ENCODE measurements at regions not wholly inside any gene's neighbourhood (a gene's known extent, or its start where the extent isn't known, plus 50 kb on each side); places are given as distances from the start of the nearest gene placed in this dataset.
A peak's percentile ranks its signal among the peaks of the same experiment; 100 is the strongest.

DNA sequence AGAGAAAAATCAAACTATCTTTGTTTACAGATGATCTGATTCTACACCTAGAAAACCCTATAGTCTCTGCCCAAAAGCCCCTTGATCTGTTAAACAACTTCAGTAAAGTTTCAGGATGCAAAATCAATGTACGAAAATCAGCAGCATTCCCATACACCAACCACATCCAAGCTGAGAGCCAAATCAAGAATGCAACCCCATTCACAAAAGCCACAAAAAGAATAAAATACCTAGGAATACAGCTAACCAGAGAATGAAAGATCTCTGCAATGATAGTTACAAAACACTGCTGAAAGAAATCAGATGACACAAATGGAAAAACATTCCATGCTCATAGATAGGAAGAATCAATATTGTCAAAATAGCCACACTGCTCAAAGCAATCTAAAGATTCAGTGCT lies 265.7 kb downstream of the AEBP2 start:
- DNase-seq: no peak
- H3K36me3 ChIP-seq: no peaks in the 10 kb centered on the region
- no peak overlapping the region for H3K27ac ChIP-seq
- H3K4me1 ChIP-seq: no peaks in the 10 kb centered on the region
- no peak overlapping the region for H3K4me3 ChIP-seq
- H3K9me3 ChIP-seq (replicated peaks): no peaks in the 10 kb centered on the region
- H3K27me3 ChIP-seq: no peaks in the 10 kb centered on the region

DNA sequence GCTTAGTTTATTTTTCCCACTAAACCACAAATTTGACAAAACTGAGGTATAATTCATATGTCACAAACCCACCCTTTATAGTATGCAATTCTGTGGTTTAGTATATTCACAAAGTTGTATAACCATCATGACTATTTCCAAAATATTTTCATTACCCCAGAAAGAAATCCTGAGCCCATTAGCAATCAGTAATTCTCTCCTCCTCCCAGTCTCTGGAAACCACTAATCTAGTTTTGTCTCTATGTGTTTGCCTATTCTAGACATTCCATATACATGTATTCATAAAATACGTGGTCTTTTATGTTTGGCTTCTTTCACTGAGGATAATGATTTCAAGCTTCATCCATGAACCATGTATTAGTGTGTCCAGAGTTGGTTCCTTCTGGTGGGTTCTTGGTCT lies 267.6 kb downstream of the AEBP2 start:
- Histone ChIP-seq H3K27me3 (no peaks in the 10 kb centered on the region), H3K36me3 (no peaks in the 10 kb centered on the region), H3K4me3 (no peak overlapping the region), H3K27ac (no peak overlapping the region), H3K4me1 (no peaks in the 10 kb centered on the region), H3K9me3 (replicated peaks) (no peaks in the 10 kb centered on the region)
- DNase-seq: no peak

DNA sequence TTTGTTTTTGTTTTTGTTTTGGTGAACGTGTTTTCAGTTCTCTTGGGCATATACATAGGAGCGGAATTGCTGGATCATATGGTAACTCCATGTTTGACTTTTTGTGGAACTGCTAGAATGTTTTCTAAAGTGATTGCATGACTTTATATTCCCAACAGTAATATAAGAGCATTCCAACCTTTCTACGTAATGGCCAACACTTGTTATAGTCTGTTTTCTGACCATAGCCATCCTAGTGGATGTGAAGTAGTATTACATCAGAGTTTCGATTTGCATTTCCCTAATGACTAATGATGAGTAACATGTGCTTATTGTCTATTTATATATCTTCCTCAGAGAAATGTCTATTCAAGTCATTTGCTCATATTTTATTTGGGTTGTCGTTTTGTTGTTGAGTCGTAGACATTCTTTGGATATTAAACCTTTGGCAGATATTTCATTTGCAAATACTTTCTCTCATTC lies 268.7 kb downstream of the AEBP2 start:
- H3K4me1 ChIP-seq: no peaks in the 10 kb centered on the region
- H3K27me3 ChIP-seq: no peaks in the 10 kb centered on the region
- no peaks in the 10 kb centered on the region for H3K36me3 ChIP-seq
- H3K9me3 ChIP-seq (replicated peaks): no peaks in the 10 kb centered on the region
- peak in 1 of 2 experiments; percentile 4 for DNase-seq
- H3K4me3 ChIP-seq: no peak overlapping the region
- H3K27ac ChIP-seq: no peak overlapping the region

DNA sequence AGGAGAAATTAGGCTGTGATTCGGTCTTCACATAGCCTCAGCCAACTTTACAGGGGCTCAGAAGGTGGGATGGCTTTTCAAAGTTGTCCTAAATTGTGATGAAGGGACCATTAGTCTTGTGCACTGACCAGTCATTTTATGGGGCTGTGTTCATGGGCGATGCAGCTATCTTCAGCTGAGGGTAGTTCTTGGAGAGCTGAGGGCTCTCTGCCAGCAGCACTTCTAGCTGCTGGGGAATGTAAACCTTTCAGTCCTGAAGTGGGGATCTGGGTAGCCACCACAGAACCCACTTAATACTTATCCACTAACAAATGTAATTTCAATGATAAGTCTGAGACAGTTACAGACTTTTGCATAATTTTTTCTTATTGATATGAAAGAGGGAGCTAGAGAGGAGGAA lies 270.6 kb downstream of the AEBP2 start:
- Histone ChIP-seq H3K4me1 (no peaks in the 10 kb centered on the region), H3K9me3 (replicated peaks) (no peaks in the 10 kb centered on the region), H3K4me3 (no peak overlapping the region), H3K27ac (no peak overlapping the region), H3K27me3 (no peaks in the 10 kb centered on the region), H3K36me3 (no peaks in the 10 kb centered on the region)
- DNase-seq: no peak

DNA sequence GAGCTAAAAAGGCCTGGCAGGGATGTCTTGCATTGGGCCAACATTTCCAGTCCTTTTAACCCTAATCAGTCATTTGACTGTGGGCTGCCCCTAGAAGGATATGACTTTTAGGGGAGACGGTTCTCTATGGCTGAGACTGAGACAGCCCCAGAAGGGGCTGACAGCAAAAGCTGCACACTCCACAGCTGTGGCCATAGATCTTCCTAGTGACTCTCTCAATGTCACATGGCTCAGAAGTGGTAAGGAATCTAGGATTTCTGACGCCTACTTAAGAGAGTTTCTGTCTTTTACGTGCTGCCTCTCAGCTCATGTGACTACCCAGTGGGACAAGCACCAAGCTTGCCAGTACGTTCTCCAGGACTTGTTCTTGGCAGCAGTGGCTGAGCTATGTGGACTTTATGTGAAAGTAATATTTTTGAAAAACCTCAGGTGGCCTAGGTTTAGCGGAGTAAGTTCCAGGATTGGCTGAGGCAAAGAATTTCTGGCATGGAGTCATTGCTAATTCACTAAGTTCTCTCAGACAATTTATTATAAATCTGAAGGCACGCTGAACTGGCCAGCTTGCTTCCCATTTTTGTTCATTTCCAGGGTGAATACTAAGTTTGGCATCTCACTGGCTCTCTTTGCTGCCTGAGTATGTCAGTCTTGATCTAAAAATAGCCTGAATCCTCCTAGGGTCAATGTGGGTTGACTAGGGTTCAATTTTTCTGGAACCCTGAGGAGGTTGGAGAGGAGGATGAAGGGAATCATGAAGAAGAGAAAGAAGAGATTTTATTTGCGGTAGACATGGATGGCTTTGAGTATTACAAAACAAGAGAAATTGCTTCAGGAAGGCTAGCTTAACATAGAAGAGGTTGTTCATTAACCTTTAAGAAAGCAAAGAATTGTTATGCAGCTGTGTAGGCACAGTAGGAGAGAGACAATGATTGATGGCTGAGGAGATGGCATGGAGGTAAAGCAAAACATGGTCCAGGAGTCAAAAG lies 271.8 kb downstream of the AEBP2 start:
- Histone ChIP-seq H3K4me3 (no peak overlapping the region), H3K9me3 (replicated peaks) (no peaks in the 10 kb centered on the region), H3K4me1 (no peaks in the 10 kb centered on the region), H3K36me3 (no peaks in the 10 kb centered on the region), H3K27ac (no peak overlapping the region), H3K27me3 (no peaks in the 10 kb centered on the region)
- DNase-seq: peak in 1 of 2 experiments; percentile 5

DNA sequence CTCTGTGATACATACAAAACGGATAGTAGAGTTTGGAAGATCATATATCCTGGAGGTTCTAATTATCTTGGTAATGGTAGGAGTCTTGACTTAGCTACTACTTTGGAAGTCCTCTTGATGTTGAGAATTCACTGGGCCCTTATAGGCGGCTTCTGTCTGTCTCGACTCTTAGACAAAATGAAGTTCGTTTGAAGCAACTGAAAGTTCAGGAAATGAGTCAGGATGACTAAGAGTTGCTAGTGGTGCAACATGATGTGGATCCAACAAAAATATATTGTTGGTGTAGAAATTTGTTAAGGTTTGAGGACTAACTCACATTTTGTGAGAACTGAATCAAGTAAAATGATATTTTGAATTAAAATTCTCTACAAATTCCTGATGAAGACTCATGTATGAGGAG lies 272.7 kb downstream of the AEBP2 start:
- Histone ChIP-seq H3K27me3 (no peaks in the 10 kb centered on the region), H3K9me3 (replicated peaks) (no peaks in the 10 kb centered on the region), H3K27ac (no peak overlapping the region), H3K4me1 (no peaks in the 10 kb centered on the region), H3K4me3 (no peak overlapping the region), H3K36me3 (no peaks in the 10 kb centered on the region)
- no peak for DNase-seq

DNA sequence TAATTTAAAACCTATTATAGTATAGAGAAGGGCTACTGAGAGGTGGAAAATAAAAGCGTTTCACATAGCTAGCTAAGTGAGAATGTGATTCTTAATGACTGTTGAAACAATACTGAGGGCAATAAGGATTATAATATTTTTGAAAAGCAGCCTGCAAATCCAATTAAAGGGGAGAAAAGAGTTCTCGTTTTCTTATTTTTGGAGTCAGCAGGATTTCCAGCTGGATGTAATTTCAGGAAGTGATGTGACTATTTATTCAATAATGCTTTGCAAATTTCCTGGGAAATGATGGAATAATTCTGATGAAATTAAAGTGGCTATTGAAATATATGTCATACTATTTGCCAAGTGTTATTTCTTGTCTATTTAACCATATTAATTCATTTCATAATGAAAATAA lies 279.1 kb downstream of the AEBP2 start:
- H3K9me3 ChIP-seq (replicated peaks): no peaks in the 10 kb centered on the region
- H3K4me3 ChIP-seq: no peak overlapping the region
- H3K4me1 ChIP-seq: no peaks in the 10 kb centered on the region
- no peaks in the 10 kb centered on the region for H3K36me3 ChIP-seq
- no peaks in the 10 kb centered on the region for H3K27me3 ChIP-seq
- no peak overlapping the region for H3K27ac ChIP-seq
- DNase-seq: no peak

DNA sequence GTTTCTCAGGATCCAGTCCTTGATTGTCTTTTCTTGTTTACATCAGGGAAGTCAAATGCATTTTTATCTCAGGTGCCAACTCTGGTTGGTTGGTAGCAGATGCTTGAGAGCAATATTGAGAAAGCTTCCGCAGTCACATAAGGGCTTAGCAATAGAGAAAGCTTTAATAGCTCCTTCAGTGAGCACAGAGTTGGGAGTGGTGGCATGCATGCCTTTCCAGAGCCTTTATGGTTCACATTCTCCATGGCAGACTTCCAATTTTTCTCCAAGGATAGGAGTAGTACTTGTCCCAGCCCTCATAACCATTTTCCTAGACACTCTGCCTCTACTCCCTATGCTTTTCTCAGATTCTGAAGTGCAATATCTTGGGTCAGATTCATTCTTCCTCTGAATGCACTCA lies 280.4 kb downstream of the AEBP2 start:
- no peak overlapping the region for H3K27ac ChIP-seq
- no peaks in the 10 kb centered on the region for H3K4me1 ChIP-seq
- H3K9me3 ChIP-seq (replicated peaks): no peaks in the 10 kb centered on the region
- no peak overlapping the region for H3K4me3 ChIP-seq
- no peaks in the 10 kb centered on the region for H3K27me3 ChIP-seq
- DNase-seq: no peak
- no peaks in the 10 kb centered on the region for H3K36me3 ChIP-seq

DNA sequence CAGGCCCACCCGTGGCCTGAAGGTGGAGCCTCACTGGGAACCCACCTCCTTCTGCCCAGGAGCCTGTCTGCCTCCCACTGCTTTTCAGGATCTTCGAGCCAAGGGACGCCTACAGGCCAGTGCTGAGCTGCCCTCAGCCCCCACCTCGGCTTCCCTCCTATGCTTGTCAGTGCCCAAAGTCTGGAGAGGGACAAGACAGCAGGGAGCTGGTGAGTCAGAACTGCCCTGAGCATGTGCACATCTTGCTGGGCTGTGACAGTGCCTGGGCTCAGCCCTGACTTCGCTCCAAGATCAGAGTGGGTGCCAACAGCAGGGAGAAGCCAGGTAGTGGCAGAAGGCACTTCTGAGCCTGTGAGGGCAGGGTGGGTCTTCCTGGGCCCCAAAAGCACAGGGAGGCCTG lies 286.8 kb downstream of the AEBP2 start:
- DNase-seq: no peak
- Histone ChIP-seq H3K36me3 (no peaks in the 10 kb centered on the region), H3K27ac (no peak overlapping the region), H3K4me3 (no peak overlapping the region), H3K4me1 (no peaks in the 10 kb centered on the region), H3K9me3 (replicated peaks) (no peaks in the 10 kb centered on the region), H3K27me3 (no peaks in the 10 kb centered on the region)

DNA sequence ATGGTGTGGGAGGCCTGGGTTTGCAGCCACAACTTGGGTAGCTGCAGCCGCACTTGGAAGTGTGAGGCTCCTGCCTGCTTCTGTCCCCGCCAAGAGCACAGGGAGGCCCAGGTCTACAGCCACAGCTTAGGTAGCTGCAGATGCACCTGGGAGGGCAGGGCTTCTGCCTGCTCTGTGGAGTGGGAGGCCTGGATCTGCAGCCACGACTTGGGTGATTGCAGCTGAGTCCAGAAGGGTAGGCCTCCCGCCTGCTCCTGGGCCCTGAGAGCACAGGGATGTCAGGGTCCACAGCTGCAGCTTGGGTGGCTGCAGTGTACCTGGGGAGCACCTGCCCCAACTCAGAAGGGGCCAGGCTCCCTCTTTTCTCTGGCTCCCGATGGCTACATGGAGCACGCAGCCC lies 287.3 kb downstream of the AEBP2 start:
- Histone ChIP-seq H3K4me3 (no peak overlapping the region), H3K36me3 (no peaks in the 10 kb centered on the region), H3K27ac (no peak overlapping the region), H3K4me1 (no peaks in the 10 kb centered on the region), H3K27me3 (no peaks in the 10 kb centered on the region), H3K9me3 (replicated peaks) (no peaks in the 10 kb centered on the region)
- DNase-seq: no peak

DNA sequence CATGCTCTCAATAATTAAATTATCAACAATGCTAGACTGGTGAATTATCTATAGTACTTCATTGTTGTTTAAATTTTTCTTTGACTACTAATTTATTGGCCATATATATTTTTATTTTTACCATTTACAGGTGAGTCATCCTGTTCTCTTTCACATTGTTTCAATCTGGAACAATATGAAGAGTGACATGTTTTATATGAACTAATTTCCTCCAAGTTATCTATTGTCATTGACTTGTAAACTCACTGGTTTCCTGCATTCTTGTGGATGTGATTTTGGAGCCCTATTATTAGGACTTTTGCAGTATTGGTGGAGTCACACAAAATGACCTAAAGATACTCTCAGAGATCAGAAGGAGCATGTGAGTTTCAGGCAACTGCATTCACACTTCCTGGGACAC lies 297.7 kb downstream of the AEBP2 start:
- no peaks in the 10 kb centered on the region for H3K36me3 ChIP-seq
- no peak overlapping the region for H3K27ac ChIP-seq

DNA sequence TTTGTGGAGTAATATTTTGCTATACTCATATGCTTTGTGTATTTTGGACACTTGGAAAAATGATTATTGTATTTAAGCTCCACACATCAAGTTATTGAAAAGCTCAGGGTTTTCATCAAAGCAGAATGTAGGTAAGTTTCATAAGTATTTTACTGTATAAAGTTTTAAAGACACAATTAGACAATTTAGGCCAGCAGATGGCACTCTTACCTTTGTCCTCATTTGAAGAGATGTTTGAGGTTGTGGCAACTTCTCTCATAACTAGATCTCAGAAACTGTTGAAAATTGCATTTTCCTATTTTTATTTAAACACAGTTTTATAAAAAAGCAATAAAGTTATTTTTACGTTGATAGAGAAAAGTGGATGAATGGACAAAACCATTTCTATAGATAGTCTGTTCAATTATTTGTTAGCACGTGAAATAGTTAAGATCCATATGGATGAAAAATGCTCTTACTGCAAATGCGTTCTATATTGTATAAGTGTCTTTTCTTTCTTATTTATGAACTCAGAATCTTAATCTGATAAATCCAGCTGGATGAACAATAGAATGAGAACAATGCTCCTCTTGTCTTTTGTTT lies 300.0 kb downstream of the AEBP2 start:
- H3K36me3 ChIP-seq: no peaks in the 10 kb centered on the region
- H3K4me1 ChIP-seq: no peaks in the 10 kb centered on the region; the same call in 1 of the 2 replicates
- no peaks in the 10 kb centered on the region for H3K27me3 ChIP-seq
- no peaks in the 10 kb centered on the region for H3K9me3 ChIP-seq (replicated peaks)
- peak; percentile 30 to 80 for DNase-seq
- no peak overlapping the region for H3K4me3 ChIP-seq
- H3K27ac ChIP-seq: no peak overlapping the region

More for the DNA sequence above, 297.7 kb downstream of the AEBP2 start:
- H3K27me3 ChIP-seq: no peaks in the 10 kb centered on the region
- no peaks in the 10 kb centered on the region for H3K4me1 ChIP-seq
- DNase-seq: no peak
- no peaks in the 10 kb centered on the region for H3K9me3 ChIP-seq (replicated peaks)
- H3K4me3 ChIP-seq: no peak overlapping the region

DNA sequence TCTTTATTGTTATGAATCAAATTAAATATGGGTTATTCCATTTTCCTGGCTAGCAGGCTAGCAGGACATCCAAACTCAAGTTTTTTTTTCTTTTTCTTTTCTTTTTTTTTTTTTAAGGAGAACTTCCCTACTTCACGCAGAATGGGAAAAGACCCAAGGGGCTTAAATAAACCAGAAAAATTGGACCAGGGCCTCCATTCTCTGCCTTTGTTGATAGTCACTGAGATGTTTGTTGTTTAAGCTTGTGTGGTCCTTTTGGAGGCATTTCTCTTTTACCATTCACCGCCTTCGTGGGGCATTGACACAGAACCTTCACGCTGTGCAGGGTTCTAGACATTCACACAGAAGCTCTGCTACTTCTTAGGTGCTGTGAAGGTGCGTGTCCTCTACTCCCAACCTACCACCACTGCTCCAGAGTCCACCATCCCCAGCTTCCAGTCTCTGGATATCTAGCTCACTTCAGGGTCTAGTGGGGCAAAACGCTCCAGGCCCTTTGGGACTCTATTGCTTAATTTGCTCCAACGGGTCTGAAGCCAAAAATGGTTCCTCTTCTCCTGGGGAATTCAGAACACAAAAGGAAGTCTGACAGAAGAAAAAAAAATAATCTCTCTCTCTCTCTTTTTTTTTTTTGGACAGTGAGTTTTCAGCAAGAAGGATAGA lies 301.3 kb downstream of the AEBP2 start:
- no peak overlapping the region for H3K27ac ChIP-seq
- DNase-seq: no peak
- H3K4me1 ChIP-seq: peaks cover 4% of the 10 kb centered on the region; the same call in 1 of the 2 replicates
- H3K27me3 ChIP-seq: no peaks in the 10 kb centered on the region
- no peak overlapping the region for H3K4me3 ChIP-seq
- no peaks in the 10 kb centered on the region for H3K36me3 ChIP-seq
- no peaks in the 10 kb centered on the region; the same call in 1 of the 2 replicates for H3K9me3 ChIP-seq (replicated peaks)

DNA sequence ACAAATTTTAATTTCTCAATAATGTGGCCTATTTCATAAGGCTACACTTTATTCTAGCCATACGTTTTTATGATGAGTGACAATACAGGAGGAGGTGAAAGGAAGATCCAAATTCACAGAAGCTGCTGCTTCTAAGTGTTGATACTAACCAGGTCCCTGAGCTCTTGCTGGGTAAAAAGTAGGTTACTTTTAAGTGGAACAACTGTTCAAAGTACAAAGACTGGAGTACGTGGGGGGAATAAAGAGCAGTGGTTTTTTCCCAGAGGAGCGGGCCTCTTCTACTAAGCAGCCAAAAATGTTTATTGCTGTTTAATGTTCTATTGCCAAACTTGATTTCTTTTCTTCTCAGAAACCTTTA lies 301.8 kb downstream of the AEBP2 start:
- H3K27ac ChIP-seq: no peak overlapping the region
- DNase-seq: no peak

DNA sequence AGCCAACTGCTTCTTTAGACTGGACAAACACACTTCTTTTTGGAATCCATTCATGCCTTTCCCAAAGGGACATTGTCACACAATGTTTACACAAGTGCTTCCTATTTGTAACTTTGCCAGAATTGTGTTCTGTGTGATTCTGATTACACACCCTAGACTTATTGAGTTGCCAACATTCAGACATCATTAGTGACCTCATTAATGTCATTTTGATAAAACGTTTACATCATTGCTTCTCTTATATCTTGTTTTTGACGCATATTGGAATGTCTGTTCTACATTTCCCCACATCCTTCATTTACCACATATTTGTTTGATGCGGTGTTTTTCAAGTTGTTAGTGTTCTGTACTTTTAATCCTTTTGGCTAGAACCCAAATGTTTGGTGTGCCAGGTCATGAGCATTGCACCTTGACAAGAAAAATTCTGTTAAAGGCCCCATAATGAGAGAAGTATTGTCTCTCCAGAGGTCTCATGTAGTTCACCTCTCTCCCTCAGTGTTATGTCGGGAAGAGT lies 305.5 kb downstream of the AEBP2 start:
- DNase-seq: peak in 1 of 2 experiments; percentile 17
- peaks cover 4% of the 10 kb centered on the region; the same call in 1 of the 2 replicates for H3K4me1 ChIP-seq
- H3K36me3 ChIP-seq: no peaks in the 10 kb centered on the region
- H3K9me3 ChIP-seq (replicated peaks): no peaks in the 10 kb centered on the region; the same call in 1 of the 2 replicates
- H3K4me3 ChIP-seq: no peak overlapping the region
- H3K27me3 ChIP-seq: no peaks in the 10 kb centered on the region
- no peak overlapping the region for H3K27ac ChIP-seq

More for the DNA sequence above, 301.8 kb downstream of the AEBP2 start:
- Histone ChIP-seq H3K4me1 (peaks cover 4% of the 10 kb centered on the region; the same call in 1 of the 2 replicates), H3K9me3 (replicated peaks) (no peaks in the 10 kb centered on the region; the same call in 1 of the 2 replicates), H3K27me3 (no peaks in the 10 kb centered on the region), H3K4me3 (no peak overlapping the region), H3K36me3 (no peaks in the 10 kb centered on the region)
